DMS 273 (cell line): ENCODE measurements at regions not wholly inside any gene's neighbourhood (a gene's known extent, or its start where the extent isn't known, plus 50 kb on each side); places are given as distances from the start of the nearest gene placed in this dataset.
A peak's percentile ranks its signal among the peaks of the same experiment; 100 is the strongest.
"Not testable (repeated sequence)": the region's sequence is repeated elsewhere in the genome, so short reads cannot be mapped to it uniquely, and the experiment has no call there.

Experiments
- DNase-seq: peaks from one replicate; lab custom pipeline; 2025; ENCODE audit not compliant: unreplicated experiment; lab: John Stamatoyannopoulos, UW

- DNase-seq: no peak
These were observed 303.5 kb downstream of the OTUD1 start for GRCh38 chr10:23742368-23742767.

- no peak for DNase-seq
These were observed 303.9 kb downstream of the OTUD1 start for GRCh38 chr10:23742807-23743206.

GRCh38 chr10:23754179-23754578, 315.3 kb downstream of the OTUD1 start:
- no peak for DNase-seq

GRCh38 chr10:23754941-23755340, 316.1 kb downstream of the OTUD1 start:
- no peak for DNase-seq

- no peak for DNase-seq
These were observed 316.7 kb downstream of the OTUD1 start for GRCh38 chr10:23755556-23755955.

- no peak for DNase-seq
These were observed 329.4 kb downstream of the OTUD1 start for GRCh38 chr10:23768281-23768680.

GRCh38 chr10:23777153-23777552, 338.3 kb downstream of the OTUD1 start:
- DNase-seq: no peak

GRCh38 chr10:23779301-23779700, 340.4 kb downstream of the OTUD1 start:
- DNase-seq: no peak

GRCh38 chr10:23780331-23780730, 341.5 kb downstream of the OTUD1 start:
- no peak for DNase-seq

GRCh38 chr10:23786594-23786993, 347.7 kb downstream of the OTUD1 start:
- no peak for DNase-seq

- no peak for DNase-seq
These were observed 354.7 kb downstream of the OTUD1 start for GRCh38 chr10:23793577-23793976.

GRCh38 chr10:23797452-23797851, 358.6 kb downstream of the OTUD1 start:
- DNase-seq: not testable (repeated sequence)

GRCh38 chr10:23804125-23804524, 365.2 kb downstream of the OTUD1 start:
- no peak for DNase-seq

GRCh38 chr10:23813687-23814086, 374.8 kb downstream of the OTUD1 start:
- no peak for DNase-seq

- no peak for DNase-seq
These were observed 379.6 kb downstream of the OTUD1 start for GRCh38 chr10:23818484-23818883.

GRCh38 chr10:23820792-23821191, 381.9 kb downstream of the OTUD1 start:
- DNase-seq: no peak

GRCh38 chr10:23824822-23825221, 384.1 kb upstream of the KIAA1217 start:
- DNase-seq: no peak

GRCh38 chr10:23826421-23826820, 382.5 kb upstream of the KIAA1217 start:
- DNase-seq: peak; percentile 0

GRCh38 chr10:23829556-23829955, 379.4 kb upstream of the KIAA1217 start:
- no peak for DNase-seq

GRCh38 chr10:23834091-23834490, 374.8 kb upstream of the KIAA1217 start:
- no peak for DNase-seq

GRCh38 chr10:23850631-23851030, 358.3 kb upstream of the KIAA1217 start:
- DNase-seq: no peak

- no peak for DNase-seq
These were observed 349.3 kb upstream of the KIAA1217 start for GRCh38 chr10:23859598-23859997.

GRCh38 chr10:23864631-23865147, 344.2 kb upstream of the KIAA1217 start:
- no peak for DNase-seq

- DNase-seq: not testable (repeated sequence)
These were observed 342.0 kb upstream of the KIAA1217 start for GRCh38 chr10:23866985-23867384.
